Karpas-422 (cell line): ENCODE measurements at regions not wholly inside any gene's neighbourhood (a gene's known extent, or its start where the extent isn't known, plus 50 kb on each side); places are given as distances from the start of the nearest gene placed in this dataset.
"Not testable (repeated sequence)": the region's sequence is repeated elsewhere in the genome, so short reads cannot be mapped to it uniquely, and the experiment has no call there.

Experiments used
- DNase-seq: peaks from one replicate; pipeline ENCODE4 v3.0.0-alpha.2; 2015
- H2AFZ ChIP-seq: fragments of 200-600 bp; sonication (generic); 2 replicates; pipeline ENCODE4 v1.6.1; 2014; ENCODE audit warnings: antibody characterized with exemption, low read length, mixed read lengths
- H3K27ac ChIP-seq: fragments of 200-600 bp; sonication (generic); 2 replicates; pipeline ENCODE4 v1.5.1; 2014; ENCODE audit warnings: mild to moderate bottlenecking, low read length, moderate library complexity
- H3K27me3 ChIP-seq: fragments of 200-600 bp; sonication (generic); 2 replicates; pipeline ENCODE4 v1.6.1; 2014; ENCODE audit warnings: low read length, mixed read lengths
- H3K36me3 ChIP-seq: fragments of 200-600 bp; sonication (generic); 2 replicates; pipeline ENCODE4 v1.6.1; 2014; ENCODE audit warnings: low read length, mixed read lengths; ENCODE audit not compliant: insufficient read depth
- H3K4me1 ChIP-seq: fragments of 200-600 bp; sonication (generic); 2 replicates; pipeline ENCODE4 v1.6.1; 2014; ENCODE audit warnings: mild to moderate bottlenecking, low read length, mixed read lengths
- H3K4me2 ChIP-seq: fragments of 200-600 bp; sonication (generic); 2 replicates; pipeline ENCODE4 v1.6.1; 2014; ENCODE audit warnings: low read length, low read depth, mild to moderate bottlenecking; ENCODE audit not compliant: poor library complexity, severe bottlenecking
- H3K4me3 ChIP-seq: fragments of 200-600 bp; sonication (generic); 2 replicates; pipeline ENCODE4 v1.5.1; 2014; ENCODE audit warnings: mild to moderate bottlenecking, antibody characterized with exemption, low read length, mixed read lengths
- H3K79me2 ChIP-seq: fragments of 200-600 bp; sonication (generic); 2 replicates; pipeline ENCODE4 v1.6.1; 2014; ENCODE audit warnings: mild to moderate bottlenecking, low read length, mixed read lengths
- H3K9ac ChIP-seq: fragments of 200-600 bp; sonication (generic); 2 replicates; pipeline ENCODE4 v1.6.0; 2014; ENCODE audit warnings: low read length
- H3K9me2 ChIP-seq: fragments of 200-600 bp; sonication (generic), shearing (Covaris generic); replicated peaks from 2 replicates; pipeline ENCODE4 v1.6.0; 2014; ENCODE audit warnings: mild to moderate bottlenecking, low read length, moderate library complexity; ENCODE audit not compliant: insufficient read depth
- H3K9me3 ChIP-seq: fragments of 300-700, 200-600 bp; sonication (generic); 2 replicates; pipeline ENCODE4 v1.6.1; 2014; ENCODE audit warnings: low read length, mixed read lengths
- H4K20me1 ChIP-seq: fragments of 200-600 bp; sonication (generic); 2 replicates; pipeline ENCODE4 v1.6.1; 2014; ENCODE audit warnings: mild to moderate bottlenecking, antibody characterized with exemption, low read length, low read depth; ENCODE audit not compliant: insufficient read depth

DNA sequence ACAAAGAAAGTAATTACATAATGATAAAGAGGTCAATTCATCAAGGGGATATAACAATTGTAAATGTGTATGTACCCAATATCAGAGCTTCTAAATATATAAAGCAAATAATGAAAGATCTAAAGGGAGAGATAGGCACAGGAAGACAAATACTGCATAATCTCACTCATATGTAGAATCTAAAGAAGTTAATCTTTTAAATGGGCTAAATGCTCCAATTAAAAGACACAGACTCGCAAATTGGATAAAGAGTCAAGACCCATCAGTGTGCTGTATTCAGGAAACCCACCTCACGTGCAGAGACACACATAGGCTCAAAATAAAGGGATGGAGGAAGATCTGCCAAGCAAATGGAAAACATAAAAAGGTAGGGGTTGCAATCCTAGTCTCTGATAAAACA, 63.2 kb upstream of the HTR2C start:
- H3K27ac ChIP-seq, H3K79me2 ChIP-seq, H3K4me2 ChIP-seq, H3K4me1 ChIP-seq, H3K9me3 ChIP-seq, H3K9ac ChIP-seq, H3K9me2 ChIP-seq, H2AFZ ChIP-seq, H3K4me3 ChIP-seq, DNase-seq, H3K27me3 ChIP-seq, H4K20me1 ChIP-seq, H3K36me3 ChIP-seq: not testable (repeated sequence)

DNA sequence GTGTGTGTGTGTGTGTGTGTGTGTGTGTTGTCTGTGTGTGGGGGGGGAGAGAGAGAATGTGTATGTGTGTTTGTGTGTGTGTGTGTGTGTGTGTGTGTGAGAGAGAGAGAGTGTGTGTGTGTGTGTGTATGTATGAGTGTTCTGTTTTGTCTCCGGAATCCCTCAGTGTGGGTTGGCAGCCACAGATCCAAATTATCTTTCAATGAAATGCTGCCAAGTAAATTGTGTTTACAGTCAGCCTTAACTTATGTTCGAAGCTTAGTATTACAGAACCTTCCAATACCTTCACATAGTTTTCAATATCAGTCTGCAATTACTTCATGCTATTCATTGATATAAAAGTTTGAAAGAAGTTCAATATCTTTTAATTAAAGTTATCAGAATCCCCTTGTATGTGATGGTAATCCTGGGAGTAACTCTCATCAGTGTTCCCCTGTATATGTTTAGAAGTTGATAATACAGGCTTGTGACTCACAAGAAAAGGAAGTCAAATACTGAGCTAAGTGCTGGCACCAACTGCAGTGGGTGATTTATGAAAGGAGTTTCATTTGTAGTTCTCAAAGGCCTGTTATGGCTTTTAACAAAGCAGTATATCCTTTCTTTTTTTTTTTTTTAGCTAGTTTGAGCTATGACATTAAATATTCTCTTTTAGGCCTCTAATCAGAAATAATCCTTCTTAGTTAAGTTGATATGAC, 51.6 kb upstream of the HTR2C start:
- Histone ChIP-seq H3K79me2 (no peaks in the 10 kb centered on the region), H3K9me3 (no peaks in the 10 kb centered on the region)

More for the DNA sequence above, 51.6 kb upstream of the HTR2C start:
- Histone ChIP-seq H3K4me2 (no peak overlapping the region), H3K4me3 (no peak overlapping the region), H3K27ac (no peak overlapping the region), H3K9ac (no peak overlapping the region), H2AFZ (no peak overlapping the region), H3K36me3 (no peaks in the 10 kb centered on the region), H4K20me1 (no peaks in the 10 kb centered on the region), H3K9me2 (no peaks in the 10 kb centered on the region), H3K27me3 (no peaks in the 10 kb centered on the region), H3K4me1 (no peaks in the 10 kb centered on the region)
- DNase-seq, result no peak
